ENCODE measurements at regions not wholly inside any gene's neighbourhood (a gene's known extent, or its start where the extent isn't known, plus 50 kb on each side); places are given as distances from the start of the nearest gene placed in this dataset.

- H3K4me2 ChIP-seq (ENCODE audit: low read length), result no peak overlapping the region
- no peaks in the 10 kb centered on the region for H3K9me3 ChIP-seq (ENCODE audit: low read length)
- H2AFZ ChIP-seq (ENCODE audit: low read depth, low read length), result no peak overlapping the region
- H3K9me2 ChIP-seq (ENCODE audit: insufficient read depth, low read length), result no peaks in the 10 kb centered on the region
- H3F3A ChIP-seq (ENCODE audit: insufficient read depth, low read length, poor library complexity, severe bottlenecking), result no peaks in the 10 kb centered on the region
- no peaks in the 10 kb centered on the region for H4K20me1 ChIP-seq (ENCODE audit: insufficient read depth)
- H3K27ac ChIP-seq (ENCODE audit: low read length), result no peak overlapping the region
- H3K9ac ChIP-seq (ENCODE audit: low read length), result no peak overlapping the region
- no peaks in the 10 kb centered on the region for H3K27me3 ChIP-seq (ENCODE audit: insufficient read depth, low read depth, low read length)
- TF ChIP-seq RAD21 (conservative IDR thresholded peaks at IDR 0.05) (no peak), POLR2AphosphoS5 (IDR thresholded peaks at IDR 0.05) (no peak), REST (IDR thresholded peaks at IDR 0.05; ENCODE audit: borderline replicate concordance) (no peak), CTCF (IDR thresholded peaks at IDR 0.05; ENCODE audit: poor library complexity, severe bottlenecking) (no peak), MXI1 (conservative IDR thresholded peaks at IDR 0.05; ENCODE audit: poor library complexity, severe bottlenecking) (no peak), TAF1 (IDR thresholded peaks at IDR 0.05; ENCODE audit: low read depth) (no peak), EP300 (conservative IDR thresholded peaks at IDR 0.05; ENCODE audit: poor library complexity, severe bottlenecking) (no peak), SMC3 (conservative IDR thresholded peaks at IDR 0.05; ENCODE audit: poor library complexity) (no peak), EZH2 (IDR thresholded peaks at IDR 0.05; ENCODE audit: borderline replicate concordance, insufficient read depth, low read length, poor library complexity, severe bottlenecking) (no peak)
- H3K4me3 ChIP-seq (ENCODE audit: low read length), result no peak overlapping the region
- H3K79me2 ChIP-seq (replicated peaks; ENCODE audit: insufficient read depth, low read length), result no peaks in the 10 kb centered on the region
- no peaks in the 10 kb centered on the region for H3K36me3 ChIP-seq (ENCODE audit: insufficient read depth, low read length)
These were observed 482.4 kb downstream of the CDH10 start for GRCh38 chr5:24162343-24162742.

- H3K27me3 ChIP-seq (ENCODE audit: insufficient read depth, low read depth, low read length), result no peaks in the 10 kb centered on the region
- no peaks in the 10 kb centered on the region for H3K36me3 ChIP-seq (ENCODE audit: insufficient read depth, low read length)
- H3K9ac ChIP-seq (ENCODE audit: low read length), result no peak overlapping the region
- no peak overlapping the region for H3K4me3 ChIP-seq (ENCODE audit: low read length)
- no peaks in the 10 kb centered on the region for H3F3A ChIP-seq (ENCODE audit: insufficient read depth, low read length, poor library complexity, severe bottlenecking)
- no peak overlapping the region for H3K27ac ChIP-seq (ENCODE audit: low read length)
- H3K79me2 ChIP-seq (replicated peaks; ENCODE audit: insufficient read depth, low read length), result no peaks in the 10 kb centered on the region
- H3K9me2 ChIP-seq (ENCODE audit: insufficient read depth, low read length), result no peaks in the 10 kb centered on the region
- no peak overlapping the region for H2AFZ ChIP-seq (ENCODE audit: low read depth, low read length)
- no peaks in the 10 kb centered on the region for H4K20me1 ChIP-seq (ENCODE audit: insufficient read depth)
- H3K9me3 ChIP-seq (ENCODE audit: low read length), result no peaks in the 10 kb centered on the region
- TF ChIP-seq EP300 (conservative IDR thresholded peaks at IDR 0.05; ENCODE audit: poor library complexity, severe bottlenecking), result peak; percentile 100
- peak; percentile 82 for TF ChIP-seq REST (IDR thresholded peaks at IDR 0.05; ENCODE audit: borderline replicate concordance)
- TF ChIP-seq TAF1 (IDR thresholded peaks at IDR 0.05; ENCODE audit: low read depth), result no peak
- TF ChIP-seq POLR2AphosphoS5 (IDR thresholded peaks at IDR 0.05), result peak; percentile 93
- no peak overlapping the region for H3K4me2 ChIP-seq (ENCODE audit: low read length)
These were observed 481.7 kb downstream of the CDH10 start for GRCh38 chr5:24163091-24163490.
